ENCODE measurements at regions not wholly inside any gene's neighbourhood (a gene's known extent, or its start where the extent isn't known, plus 50 kb on each side); places are given as distances from the start of the nearest gene placed in this dataset.

- Mint-ChIP-seq H3K4me3 (no peak overlapping the region), H3K4me1 (peaks cover 74% of the 10 kb centered on the region), H3K27ac (peak overlapping the region; percentile 48 to 94 (median 93)), H3K27me3 (ENCODE audit: low read depth) (no peaks in the 10 kb centered on the region), H3K9me3 (no peaks in the 10 kb centered on the region), H3K36me3 (ENCODE audit: low read depth) (no peaks in the 10 kb centered on the region)
- no peak for TF ChIP-seq CTCF (IDR thresholded peaks at IDR 0.05; ENCODE audit: unreplicated experiment in 3 of 3)
Measured at GRCh38 chr14:76936483-76936882, 92.0 kb downstream of the IRF2BPL start.

- H3K4me3 Mint-ChIP-seq = no peak overlapping the region
- no peaks in the 10 kb centered on the region for H3K27me3 Mint-ChIP-seq (ENCODE audit: low read depth)
- no peaks in the 10 kb centered on the region for H3K36me3 Mint-ChIP-seq (ENCODE audit: low read depth)
- TF ChIP-seq CTCF (IDR thresholded peaks at IDR 0.05; ENCODE audit: unreplicated experiment in 3 of 3) = no peak
- H3K4me1 Mint-ChIP-seq = peaks cover 72% of the 10 kb centered on the region
- peak overlapping the region; percentile 22 to 72 (median 37) for H3K27ac Mint-ChIP-seq
- H3K9me3 Mint-ChIP-seq = no peaks in the 10 kb centered on the region
Measured at GRCh38 chr14:76933515-76933914, 95.0 kb downstream of the IRF2BPL start.

GRCh38 chr14:76931631-76932402, 96.7 kb downstream of the IRF2BPL start:
- Mint-ChIP-seq H3K9me3 (no peaks in the 10 kb centered on the region), H3K27me3 (ENCODE audit: low read depth) (no peaks in the 10 kb centered on the region), H3K27ac (peak overlapping the region; percentile 81 to 89 (median 88)), H3K4me3 (peak overlapping the region in 1 of 3 experiments; percentile 39), H3K36me3 (ENCODE audit: low read depth) (no peaks in the 10 kb centered on the region), H3K4me1 (peaks cover 72% of the 10 kb centered on the region)
- no peak for TF ChIP-seq CTCF (IDR thresholded peaks at IDR 0.05; ENCODE audit: unreplicated experiment in 3 of 3)

- no peak overlapping the region for H3K4me3 Mint-ChIP-seq
- peak overlapping the region in 2 of 3 experiments; percentile 62 to 97 for H3K27ac Mint-ChIP-seq
- no peaks in the 10 kb centered on the region for H3K9me3 Mint-ChIP-seq
- no peaks in the 10 kb centered on the region for H3K36me3 Mint-ChIP-seq (ENCODE audit: low read depth)
- no peaks in the 10 kb centered on the region for H3K27me3 Mint-ChIP-seq (ENCODE audit: low read depth)
- no peak for TF ChIP-seq CTCF (IDR thresholded peaks at IDR 0.05; ENCODE audit: unreplicated experiment in 3 of 3)
- peaks cover 77% of the 10 kb centered on the region for H3K4me1 Mint-ChIP-seq
Measured at GRCh38 chr14:76930549-76930948, 98.0 kb downstream of the IRF2BPL start.

- no peaks in the 10 kb centered on the region for H3K27me3 Mint-ChIP-seq (ENCODE audit: low read depth)
- H3K36me3 Mint-ChIP-seq (ENCODE audit: low read depth) = no peaks in the 10 kb centered on the region
- TF ChIP-seq CTCF (IDR thresholded peaks at IDR 0.05; ENCODE audit: unreplicated experiment in 3 of 3) = no peak
- H3K27ac Mint-ChIP-seq = peak overlapping the region; percentile 55 to 97 (median 96)
- H3K9me3 Mint-ChIP-seq = no peaks in the 10 kb centered on the region
- peak overlapping the region in 2 of 3 experiments; percentile 2 to 27 for H3K4me3 Mint-ChIP-seq
- H3K4me1 Mint-ChIP-seq = peaks cover 77% of the 10 kb centered on the region
Measured at GRCh38 chr14:76929927-76930326, 98.6 kb downstream of the IRF2BPL start.
